OCI-LY3 (cell line): ENCODE measurements at regions not wholly inside any gene's neighbourhood (a gene's known extent, or its start where the extent isn't known, plus 50 kb on each side); places are given as distances from the start of the nearest gene placed in this dataset.

Experiments used
- H2AFZ ChIP-seq: fragments of 200-600, 300-600 bp; shearing (Covaris generic); 2 replicates; pipeline ENCODE4 v1.6.0; 2014; ENCODE audit warnings: antibody characterized with exemption, low read depth, low read length
- H3K27ac ChIP-seq: fragments of 200-600, 300-600 bp; sonication (generic); 2 replicates; pipeline ENCODE4 v1.5.1; 2014; ENCODE audit warnings: mild to moderate bottlenecking, low read length, moderate library complexity, mixed read lengths
- H3K27me3 ChIP-seq: fragments of 200-600, 300-600 bp; sonication (generic); 2 replicates; pipeline ENCODE4 v1.6.1; 2014; ENCODE audit warnings: low read depth, low read length, mixed read lengths
- H3K36me3 ChIP-seq: fragments of 200-600, 300-600 bp; sonication (generic); replicated peaks from 2 replicates; pipeline ENCODE3; 2014; ENCODE audit warnings: low read depth, low read length, mixed read lengths
- H3K4me1 ChIP-seq: fragments of 300-600, 200-600 bp; sonication (generic); 2 replicates; pipeline ENCODE4 v1.6.1; 2014; ENCODE audit warnings: low read length, mixed read lengths
- H3K4me2 ChIP-seq: fragments of 200-600, 300-600 bp; sonication (generic); 2 replicates; pipeline ENCODE4 v1.6.1; 2014; ENCODE audit warnings: low read length, mixed read lengths
- H3K4me3 ChIP-seq: fragments of 300-600, 200-600 bp; sonication (generic); 2 replicates; pipeline ENCODE4 v1.5.1; 2014; ENCODE audit warnings: antibody characterized with exemption, mild to moderate bottlenecking, low read length, moderate library complexity
- H3K79me2 ChIP-seq: fragments of 300-600, 200-600 bp; shearing (Covaris generic); 2 replicates; pipeline ENCODE4 v1.6.1; 2014; ENCODE audit warnings: mild to moderate bottlenecking, low read length, mixed read lengths
- H3K9ac ChIP-seq: fragments of 300-600, 200-600 bp; shearing (Covaris generic); 2 replicates; pipeline ENCODE4 v1.6.0; 2014; ENCODE audit warnings: mild to moderate bottlenecking, low read length, moderate library complexity
- H3K9me3 ChIP-seq: fragments of 200-600, 300-600 bp; shearing (Covaris generic); 2 replicates; pipeline ENCODE4 v1.6.1; 2014; ENCODE audit warnings: low read length, mixed read lengths; ENCODE audit not compliant: insufficient read depth
- H4K20me1 ChIP-seq: fragments of 200-600, 300-600 bp; sonication (generic); 2 replicates; pipeline ENCODE4 v1.6.1; 2016; ENCODE audit warnings: low read length, mixed read lengths; ENCODE audit not compliant: insufficient read depth
- CTCF ChIP-seq: fragments of 200-600, 300-600 bp; sonication (generic); IDR thresholded peaks from 2 replicates; pipeline ENCODE4 v1.5.1; 2014; ENCODE audit warnings: antibody characterized with exemption, low read length, low read depth
- EZH2phosphoT487 ChIP-seq: fragments of 200-600 bp; shearing (Covaris generic); IDR thresholded peaks from 2 replicates; pipeline ENCODE4 v1.6.1; 2018; ENCODE audit warnings: antibody characterized with exemption, mixed run types, low read depth

- peak overlapping the region; percentile 76 for H3K4me2 ChIP-seq
- peak overlapping the region; percentile 58 for H3K4me3 ChIP-seq
- TF ChIP-seq EZH2phosphoT487 (no peak), CTCF (no peak)
- H3K36me3 ChIP-seq, result no peaks in the 10 kb centered on the region
- H3K27ac ChIP-seq, result peak overlapping the region; percentile 55
- H3K27me3 ChIP-seq, result no peaks in the 10 kb centered on the region
- no peak overlapping the region for H2AFZ ChIP-seq
- H4K20me1 ChIP-seq, result no peaks in the 10 kb centered on the region
- H3K79me2 ChIP-seq, result no peaks in the 10 kb centered on the region
- no peaks in the 10 kb centered on the region for H3K9me3 ChIP-seq
- H3K4me1 ChIP-seq, result peaks cover 38% of the 10 kb centered on the region
- peak overlapping the region; percentile 55 for H3K9ac ChIP-seq
Observed at GRCh38 chr10:3836222-3836820, 51.3 kb upstream of the KLF6 start.

DNA sequence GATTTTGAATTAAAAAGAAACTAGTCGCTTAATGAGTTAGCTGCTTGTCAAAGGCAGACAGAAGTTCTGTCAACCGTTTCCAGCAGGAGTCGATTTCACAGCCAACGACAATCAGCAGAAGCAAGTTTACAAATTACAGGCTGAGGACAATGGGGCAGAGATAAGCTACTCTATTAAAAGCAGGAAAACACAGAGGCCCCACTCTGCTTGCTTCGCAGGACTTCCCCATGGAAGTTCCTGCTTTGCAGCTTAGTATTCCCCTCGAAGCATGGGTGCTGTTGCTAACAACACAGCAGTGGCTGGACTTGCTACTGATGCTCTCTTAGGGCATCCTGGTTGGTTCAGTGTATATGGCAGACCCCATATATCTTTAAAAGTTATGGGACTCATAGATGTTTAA is 50.8 kb upstream of the KLF6 start:
- Histone ChIP-seq H3K27me3 (no peaks in the 10 kb centered on the region), H3K79me2 (no peaks in the 10 kb centered on the region), H2AFZ (no peak overlapping the region), H3K4me2 (peak overlapping the region; percentile 76), H3K4me1 (peaks cover 38% of the 10 kb centered on the region), H4K20me1 (no peaks in the 10 kb centered on the region), H3K36me3 (no peaks in the 10 kb centered on the region), H3K9ac (peak overlapping the region; percentile 55), H3K27ac (peak overlapping the region; percentile 55), H3K4me3 (peak overlapping the region; percentile 58), H3K9me3 (no peaks in the 10 kb centered on the region)
- no peak for TF ChIP-seq CTCF
- TF ChIP-seq EZH2phosphoT487, result no peak

DNA sequence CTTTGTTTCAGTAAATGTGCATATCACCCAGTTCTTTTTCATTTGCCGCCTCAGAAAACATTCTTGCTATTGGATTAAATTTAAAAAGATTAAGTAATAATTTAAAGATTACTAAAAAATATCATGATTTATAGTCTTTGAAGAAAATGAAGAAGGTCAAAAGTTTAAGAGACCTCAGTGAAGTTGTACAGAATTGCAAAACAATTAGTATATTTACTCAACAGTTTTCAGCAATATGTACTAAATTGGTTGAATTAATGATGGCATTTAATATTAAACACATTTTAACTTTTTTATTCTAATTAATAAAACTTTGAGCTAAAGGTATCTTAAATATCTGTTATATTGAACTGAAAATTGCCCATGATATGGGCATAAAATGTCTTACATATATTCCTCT is 49.9 kb upstream of the KLF6 start:
- no peak for TF ChIP-seq CTCF
- TF ChIP-seq EZH2phosphoT487, result no peak
- Histone ChIP-seq H4K20me1 (no peaks in the 10 kb centered on the region), H3K4me3 (no peak overlapping the region), H3K27me3 (no peaks in the 10 kb centered on the region), H3K79me2 (no peaks in the 10 kb centered on the region), H3K4me2 (no peak overlapping the region), H3K9ac (no peak overlapping the region), H3K27ac (no peak overlapping the region), H2AFZ (no peak overlapping the region), H3K36me3 (no peaks in the 10 kb centered on the region), H3K9me3 (no peaks in the 10 kb centered on the region), H3K4me1 (peaks cover 38% of the 10 kb centered on the region)
